ENCODE measurements at regions not wholly inside any gene's neighbourhood (a gene's known extent, or its start where the extent isn't known, plus 50 kb on each side); places are given as distances from the start of the nearest gene placed in this dataset.

DNA sequence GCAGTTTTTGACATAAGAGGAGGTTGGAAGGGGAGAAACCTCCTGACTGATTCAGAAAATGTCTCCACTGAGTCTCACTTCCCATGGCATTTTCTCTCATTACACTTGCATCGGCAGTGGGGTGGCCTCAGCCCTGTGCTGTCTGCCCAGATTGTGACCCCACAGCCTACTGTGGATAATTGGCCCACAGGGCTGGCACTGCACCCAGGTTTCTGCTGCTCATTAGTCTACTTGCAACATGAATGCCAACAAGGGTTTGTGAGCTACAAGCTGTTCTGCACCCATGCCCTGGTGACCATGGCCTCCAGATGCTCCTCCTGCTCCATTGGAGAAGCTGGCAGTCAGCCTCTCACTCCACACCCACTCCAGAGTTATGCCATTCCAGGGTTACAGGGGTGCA is 296.0 kb downstream of the CTTN start:
- H3K9me3 Mint-ChIP-seq = peaks cover 5% of the 10 kb centered on the region
- Histone ChIP-seq H3K79me2 (replicated peaks; ENCODE audit: insufficient read depth) (no peaks in the 10 kb centered on the region), H4K20me1 (replicated peaks; ENCODE audit: insufficient read depth) (no peaks in the 10 kb centered on the region), H3K4me1 (ENCODE audit: insufficient read depth) (no peaks in the 10 kb centered on the region), H3K9me2 (ENCODE audit: insufficient read depth) (peaks cover 5% of the 10 kb centered on the region; the same call in 1 of the 2 replicates), H3K4me2 (no peak overlapping the region), H3K36me3 (ENCODE audit: insufficient read depth) (no peaks in the 10 kb centered on the region), H3F3A (replicated peaks; ENCODE audit: low read depth) (no peaks in the 10 kb centered on the region), H3K27me3 (ENCODE audit: insufficient read depth) (no peaks in the 10 kb centered on the region), H2AFZ (no peak overlapping the region), H3K27ac (ENCODE audit: low read depth) (no peak overlapping the region), H3K4me3 (no peak overlapping the region)
- TF ChIP-seq ZNF331 (CRISPR knock-in tag; IDR thresholded peaks at IDR 0.05; ENCODE audit: low read depth) (no peak), POLR2AphosphoS5 (IDR thresholded peaks at IDR 0.05; ENCODE audit: low read depth) (no peak), EZH2phosphoT487 (IDR thresholded peaks at IDR 0.05; ENCODE audit: unreplicated experiment) (no peak), JUNB (IDR thresholded peaks at IDR 0.05; ENCODE audit: unreplicated experiment) (no peak)
- TF ChIP-seq, protein P1, sequence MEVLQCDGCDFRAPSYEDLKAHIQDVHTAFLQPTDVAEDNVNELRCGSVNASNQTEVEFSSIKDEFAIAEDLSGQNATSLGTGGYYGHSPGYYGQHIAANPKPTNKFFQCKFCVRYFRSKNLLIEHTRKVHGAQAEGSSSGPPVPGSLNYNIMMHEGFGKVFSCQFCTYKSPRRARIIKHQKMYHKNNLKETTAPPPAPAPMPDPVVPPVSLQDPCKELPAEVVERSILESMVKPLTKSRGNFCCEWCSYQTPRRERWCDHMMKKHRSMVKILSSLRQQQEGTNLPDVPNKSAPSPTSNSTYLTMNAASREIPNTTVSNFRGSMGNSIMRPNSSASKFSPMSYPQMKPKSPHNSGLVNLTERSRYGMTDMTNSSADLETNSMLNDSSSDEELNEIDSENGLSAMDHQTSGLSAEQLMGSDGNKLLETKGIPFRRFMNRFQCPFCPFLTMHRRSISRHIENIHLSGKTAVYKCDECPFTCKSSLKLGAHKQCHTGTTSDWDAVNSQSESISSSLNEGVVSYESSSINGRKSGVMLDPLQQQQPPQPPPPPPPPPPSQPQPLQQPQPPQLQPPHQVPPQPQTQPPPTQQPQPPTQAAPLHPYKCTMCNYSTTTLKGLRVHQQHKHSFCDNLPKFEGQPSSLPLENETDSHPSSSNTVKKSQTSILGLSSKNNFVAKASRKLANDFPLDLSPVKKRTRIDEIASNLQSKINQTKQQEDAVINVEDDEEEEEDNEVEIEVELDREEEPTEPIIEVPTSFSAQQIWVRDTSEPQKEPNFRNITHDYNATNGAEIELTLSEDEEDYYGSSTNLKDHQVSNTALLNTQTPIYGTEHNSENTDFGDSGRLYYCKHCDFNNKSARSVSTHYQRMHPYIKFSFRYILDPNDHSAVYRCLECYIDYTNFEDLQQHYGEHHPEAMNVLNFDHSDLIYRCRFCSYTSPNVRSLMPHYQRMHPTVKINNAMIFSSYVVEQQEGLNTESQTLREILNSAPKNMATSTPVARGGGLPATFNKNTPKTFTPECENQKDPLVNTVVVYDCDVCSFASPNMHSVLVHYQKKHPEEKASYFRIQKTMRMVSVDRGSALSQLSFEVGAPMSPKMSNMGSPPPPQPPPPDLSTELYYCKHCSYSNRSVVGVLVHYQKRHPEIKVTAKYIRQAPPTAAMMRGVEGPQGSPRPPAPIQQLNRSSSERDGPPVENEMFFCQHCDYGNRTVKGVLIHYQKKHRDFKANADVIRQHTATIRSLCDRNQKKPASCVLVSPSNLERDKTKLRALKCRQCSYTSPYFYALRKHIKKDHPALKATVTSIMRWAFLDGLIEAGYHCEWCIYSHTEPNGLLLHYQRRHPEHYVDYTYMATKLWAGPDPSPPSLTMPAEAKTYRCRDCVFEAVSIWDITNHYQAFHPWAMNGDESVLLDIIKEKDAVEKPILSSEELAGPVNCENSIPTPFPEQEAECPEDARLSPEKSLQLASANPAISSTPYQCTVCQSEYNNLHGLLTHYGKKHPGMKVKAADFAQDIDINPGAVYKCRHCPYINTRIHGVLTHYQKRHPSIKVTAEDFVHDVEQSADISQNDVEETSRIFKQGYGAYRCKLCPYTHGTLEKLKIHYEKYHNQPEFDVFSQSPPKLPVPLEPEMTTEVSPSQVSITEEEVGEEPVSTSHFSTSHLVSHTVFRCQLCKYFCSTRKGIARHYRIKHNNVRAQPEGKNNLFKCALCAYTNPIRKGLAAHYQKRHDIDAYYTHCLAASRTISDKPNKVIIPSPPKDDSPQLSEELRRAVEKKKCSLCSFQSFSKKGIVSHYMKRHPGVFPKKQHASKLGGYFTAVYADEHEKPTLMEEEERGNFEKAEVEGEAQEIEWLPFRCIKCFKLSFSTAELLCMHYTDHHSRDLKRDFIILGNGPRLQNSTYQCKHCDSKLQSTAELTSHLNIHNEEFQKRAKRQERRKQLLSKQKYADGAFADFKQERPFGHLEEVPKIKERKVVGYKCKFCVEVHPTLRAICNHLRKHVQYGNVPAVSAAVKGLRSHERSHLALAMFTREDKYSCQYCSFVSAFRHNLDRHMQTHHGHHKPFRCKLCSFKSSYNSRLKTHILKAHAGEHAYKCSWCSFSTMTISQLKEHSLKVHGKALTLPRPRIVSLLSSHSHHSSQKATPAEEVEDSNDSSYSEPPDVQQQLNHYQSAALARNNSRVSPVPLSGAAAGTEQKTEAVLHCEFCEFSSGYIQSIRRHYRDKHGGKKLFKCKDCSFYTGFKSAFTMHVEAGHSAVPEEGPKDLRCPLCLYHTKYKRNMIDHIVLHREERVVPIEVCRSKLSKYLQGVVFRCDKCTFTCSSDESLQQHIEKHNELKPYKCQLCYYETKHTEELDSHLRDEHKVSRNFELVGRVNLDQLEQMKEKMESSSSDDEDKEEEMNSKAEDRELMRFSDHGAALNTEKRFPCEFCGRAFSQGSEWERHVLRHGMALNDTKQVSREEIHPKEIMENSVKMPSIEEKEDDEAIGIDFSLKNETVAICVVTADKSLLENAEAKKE (CRISPR knock-in tag; IDR thresholded peaks at IDR 0.05) = no peak
- TF ChIP-seq, protein P2, sequence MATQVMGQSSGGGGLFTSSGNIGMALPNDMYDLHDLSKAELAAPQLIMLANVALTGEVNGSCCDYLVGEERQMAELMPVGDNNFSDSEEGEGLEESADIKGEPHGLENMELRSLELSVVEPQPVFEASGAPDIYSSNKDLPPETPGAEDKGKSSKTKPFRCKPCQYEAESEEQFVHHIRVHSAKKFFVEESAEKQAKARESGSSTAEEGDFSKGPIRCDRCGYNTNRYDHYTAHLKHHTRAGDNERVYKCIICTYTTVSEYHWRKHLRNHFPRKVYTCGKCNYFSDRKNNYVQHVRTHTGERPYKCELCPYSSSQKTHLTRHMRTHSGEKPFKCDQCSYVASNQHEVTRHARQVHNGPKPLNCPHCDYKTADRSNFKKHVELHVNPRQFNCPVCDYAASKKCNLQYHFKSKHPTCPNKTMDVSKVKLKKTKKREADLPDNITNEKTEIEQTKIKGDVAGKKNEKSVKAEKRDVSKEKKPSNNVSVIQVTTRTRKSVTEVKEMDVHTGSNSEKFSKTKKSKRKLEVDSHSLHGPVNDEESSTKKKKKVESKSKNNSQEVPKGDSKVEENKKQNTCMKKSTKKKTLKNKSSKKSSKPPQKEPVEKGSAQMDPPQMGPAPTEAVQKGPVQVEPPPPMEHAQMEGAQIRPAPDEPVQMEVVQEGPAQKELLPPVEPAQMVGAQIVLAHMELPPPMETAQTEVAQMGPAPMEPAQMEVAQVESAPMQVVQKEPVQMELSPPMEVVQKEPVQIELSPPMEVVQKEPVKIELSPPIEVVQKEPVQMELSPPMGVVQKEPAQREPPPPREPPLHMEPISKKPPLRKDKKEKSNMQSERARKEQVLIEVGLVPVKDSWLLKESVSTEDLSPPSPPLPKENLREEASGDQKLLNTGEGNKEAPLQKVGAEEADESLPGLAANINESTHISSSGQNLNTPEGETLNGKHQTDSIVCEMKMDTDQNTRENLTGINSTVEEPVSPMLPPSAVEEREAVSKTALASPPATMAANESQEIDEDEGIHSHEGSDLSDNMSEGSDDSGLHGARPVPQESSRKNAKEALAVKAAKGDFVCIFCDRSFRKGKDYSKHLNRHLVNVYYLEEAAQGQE (IDR thresholded peaks at IDR 0.05; ENCODE audit: unreplicated experiment) = no peak
- DNase-seq (ENCODE audit: low spot score) (no peak), ATAC-seq (no peak)
- peaks cover 6% of the 10 kb centered on the region for H3K27me3 Mint-ChIP-seq (ENCODE audit: insufficient read depth, low read depth, poor library complexity)
- peaks cover 12% of the 10 kb centered on the region for H3K4me1 Mint-ChIP-seq
- H3K4me3 Mint-ChIP-seq = no peak overlapping the region
- no peak overlapping the region for H3K27ac Mint-ChIP-seq
- H3K36me3 Mint-ChIP-seq (ENCODE audit: low read depth) = peaks cover 24% of the 10 kb centered on the region

All from GM23338 (cell line).